ENCODE measurements at regions not wholly inside any gene's neighbourhood (a gene's known extent, or its start where the extent isn't known, plus 50 kb on each side); places are given as distances from the start of the nearest gene placed in this dataset.
A peak's percentile ranks its signal among the peaks of the same experiment; 100 is the strongest.

DNA sequence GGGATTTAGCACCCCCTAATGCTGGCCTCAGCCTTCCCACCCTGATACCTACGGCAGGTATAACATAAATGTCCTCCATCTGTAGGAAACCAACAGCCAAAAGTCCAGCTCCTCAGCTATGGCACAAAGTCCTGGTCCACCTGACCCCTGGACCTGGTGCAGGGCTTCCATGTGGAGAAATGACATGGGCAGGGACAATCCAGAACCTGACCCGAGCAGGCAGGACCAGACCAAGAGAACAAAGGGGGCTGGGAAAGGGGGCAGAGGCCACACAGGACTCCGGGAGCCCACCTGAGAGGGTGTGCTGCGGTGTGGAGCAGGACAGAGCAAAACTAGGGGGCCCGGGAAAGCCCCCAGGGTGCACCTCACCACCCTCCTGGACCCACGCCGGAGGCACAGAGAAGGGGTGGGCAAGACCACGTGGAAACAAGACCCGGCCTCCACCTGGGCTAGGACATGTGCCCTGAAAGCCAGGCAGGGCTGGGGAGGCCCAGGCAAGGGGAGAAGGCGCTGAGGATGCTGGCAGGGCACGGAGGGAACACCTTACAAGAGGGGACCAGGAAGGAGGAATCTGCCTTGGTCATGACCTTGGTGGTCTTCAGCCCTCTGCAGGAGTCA, 368.9 kb downstream of the SHANK2 start:
- Histone ChIP-seq H3K36me3 (ENCODE audit: insufficient read depth) (no peaks in the 10 kb centered on the region), H3K4me1 (ENCODE audit: insufficient read depth) (no peaks in the 10 kb centered on the region; the same call in 1 of the 2 replicates), H3F3A (replicated peaks; ENCODE audit: low read depth) (no peaks in the 10 kb centered on the region), H3K4me3 (no peak overlapping the region), H3K27ac (ENCODE audit: low read depth) (no peak overlapping the region), H3K27me3 (ENCODE audit: insufficient read depth) (no peaks in the 10 kb centered on the region), H3K9me2 (ENCODE audit: insufficient read depth) (no peaks in the 10 kb centered on the region; the same call in 1 of the 2 replicates), H3K4me2 (no peak overlapping the region), H3K79me2 (replicated peaks; ENCODE audit: insufficient read depth) (no peaks in the 10 kb centered on the region), H4K20me1 (replicated peaks; ENCODE audit: insufficient read depth) (no peaks in the 10 kb centered on the region; the same call in 1 of the 2 replicates), H2AFZ (no peak overlapping the region)
- DNase-seq (ENCODE audit: low spot score) (no peak), ATAC-seq (no peak)
- peaks cover 36% of the 10 kb centered on the region for H3K4me1 Mint-ChIP-seq
- peaks cover 7% of the 10 kb centered on the region for H3K36me3 Mint-ChIP-seq (ENCODE audit: low read depth)
- peaks cover 7% of the 10 kb centered on the region for H3K27me3 Mint-ChIP-seq (ENCODE audit: insufficient read depth, low read depth, poor library complexity)
- TF ChIP-seq EZH2 (IDR thresholded peaks at IDR 0.05; ENCODE audit: low read depth, unreplicated experiment) (no peak), NANOG (IDR thresholded peaks at IDR 0.05; ENCODE audit: borderline replicate concordance) (no peak)
- TF ChIP-seq, protein P1, sequence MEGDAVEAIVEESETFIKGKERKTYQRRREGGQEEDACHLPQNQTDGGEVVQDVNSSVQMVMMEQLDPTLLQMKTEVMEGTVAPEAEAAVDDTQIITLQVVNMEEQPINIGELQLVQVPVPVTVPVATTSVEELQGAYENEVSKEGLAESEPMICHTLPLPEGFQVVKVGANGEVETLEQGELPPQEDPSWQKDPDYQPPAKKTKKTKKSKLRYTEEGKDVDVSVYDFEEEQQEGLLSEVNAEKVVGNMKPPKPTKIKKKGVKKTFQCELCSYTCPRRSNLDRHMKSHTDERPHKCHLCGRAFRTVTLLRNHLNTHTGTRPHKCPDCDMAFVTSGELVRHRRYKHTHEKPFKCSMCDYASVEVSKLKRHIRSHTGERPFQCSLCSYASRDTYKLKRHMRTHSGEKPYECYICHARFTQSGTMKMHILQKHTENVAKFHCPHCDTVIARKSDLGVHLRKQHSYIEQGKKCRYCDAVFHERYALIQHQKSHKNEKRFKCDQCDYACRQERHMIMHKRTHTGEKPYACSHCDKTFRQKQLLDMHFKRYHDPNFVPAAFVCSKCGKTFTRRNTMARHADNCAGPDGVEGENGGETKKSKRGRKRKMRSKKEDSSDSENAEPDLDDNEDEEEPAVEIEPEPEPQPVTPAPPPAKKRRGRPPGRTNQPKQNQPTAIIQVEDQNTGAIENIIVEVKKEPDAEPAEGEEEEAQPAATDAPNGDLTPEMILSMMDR (conservative IDR thresholded peaks at IDR 0.05; ENCODE audit: low read depth in 2 of 2): 0 out of 4 replicates have a peak, but pooled peaks of 1 of the 2 experiments have one; percentile 16
- H3K9me3 Mint-ChIP-seq: no peaks in the 10 kb centered on the region
- H3K4me3 Mint-ChIP-seq: no peak overlapping the region
- 0 out of 2 replicates have a peak overlapping the region, but pooled peaks have one; percentile 23 for H3K27ac Mint-ChIP-seq

DNA sequence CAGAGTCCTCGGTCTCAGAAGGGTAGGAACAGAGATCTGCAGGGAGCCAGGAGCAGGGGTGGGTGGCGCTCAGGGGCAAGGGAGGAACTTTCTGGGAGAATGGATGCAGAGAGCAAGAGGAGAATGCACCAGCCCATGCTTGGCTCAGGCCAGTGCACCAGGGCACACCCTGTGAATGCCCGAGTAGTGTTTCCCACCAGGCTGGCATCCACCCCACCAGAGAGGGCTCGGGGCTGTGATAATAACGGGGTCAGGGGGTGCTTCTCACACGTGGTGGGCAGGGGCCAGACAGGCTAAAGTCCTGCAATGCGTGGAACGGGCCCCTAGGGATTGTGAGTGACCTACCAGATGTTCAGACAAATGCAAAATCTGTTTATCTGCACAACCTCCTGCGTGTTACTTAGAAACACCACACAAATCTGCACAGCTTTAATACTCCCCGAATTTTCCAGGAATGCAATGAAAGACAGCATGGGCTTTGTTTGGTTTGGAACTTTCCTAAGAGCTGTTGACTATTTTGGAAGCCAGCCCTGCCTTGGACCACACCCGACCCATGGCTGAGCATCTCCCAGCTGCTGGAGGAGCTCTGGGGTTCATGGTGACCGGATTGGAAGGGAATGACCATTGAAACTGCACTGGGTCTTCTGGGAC, 368.3 kb downstream of the SHANK2 start:
- ATAC-seq (no peak), DNase-seq (ENCODE audit: low spot score) (no peak)
- H3K4me2 ChIP-seq: no peak overlapping the region
- no peak overlapping the region for H3K27ac ChIP-seq (ENCODE audit: low read depth)
- Mint-ChIP-seq H3K9me3 (no peaks in the 10 kb centered on the region), H3K36me3 (ENCODE audit: low read depth) (peaks cover 14% of the 10 kb centered on the region), H3K4me3 (no peak overlapping the region), H3K4me1 (peaks cover 30% of the 10 kb centered on the region), H3K27me3 (ENCODE audit: insufficient read depth, low read depth, poor library complexity) (peaks cover 7% of the 10 kb centered on the region), H3K27ac (0 out of 2 replicates have a peak overlapping the region, but pooled peaks have one; percentile 23)
- H2AFZ ChIP-seq: no peak overlapping the region
- no peaks in the 10 kb centered on the region; the same call in 1 of the 2 replicates for H3K4me1 ChIP-seq (ENCODE audit: insufficient read depth)
- H3K36me3 ChIP-seq (ENCODE audit: insufficient read depth): no peaks in the 10 kb centered on the region
- no peaks in the 10 kb centered on the region for H3F3A ChIP-seq (replicated peaks; ENCODE audit: low read depth)
- H4K20me1 ChIP-seq (replicated peaks; ENCODE audit: insufficient read depth): no peaks in the 10 kb centered on the region; the same call in 1 of the 2 replicates
- H3K4me3 ChIP-seq: no peak overlapping the region
- no peaks in the 10 kb centered on the region; the same call in 1 of the 2 replicates for H3K9me2 ChIP-seq (ENCODE audit: insufficient read depth)
- H3K79me2 ChIP-seq (replicated peaks; ENCODE audit: insufficient read depth): no peaks in the 10 kb centered on the region
- no peaks in the 10 kb centered on the region for H3K27me3 ChIP-seq (ENCODE audit: insufficient read depth)
- TF ChIP-seq EZH2 (IDR thresholded peaks at IDR 0.05; ENCODE audit: low read depth, unreplicated experiment): no peak
- TF ChIP-seq, protein P2, sequence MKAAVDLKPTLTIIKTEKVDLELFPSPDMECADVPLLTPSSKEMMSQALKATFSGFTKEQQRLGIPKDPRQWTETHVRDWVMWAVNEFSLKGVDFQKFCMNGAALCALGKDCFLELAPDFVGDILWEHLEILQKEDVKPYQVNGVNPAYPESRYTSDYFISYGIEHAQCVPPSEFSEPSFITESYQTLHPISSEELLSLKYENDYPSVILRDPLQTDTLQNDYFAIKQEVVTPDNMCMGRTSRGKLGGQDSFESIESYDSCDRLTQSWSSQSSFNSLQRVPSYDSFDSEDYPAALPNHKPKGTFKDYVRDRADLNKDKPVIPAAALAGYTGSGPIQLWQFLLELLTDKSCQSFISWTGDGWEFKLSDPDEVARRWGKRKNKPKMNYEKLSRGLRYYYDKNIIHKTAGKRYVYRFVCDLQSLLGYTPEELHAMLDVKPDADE (IDR thresholded peaks at IDR 0.05): no peak
- no peak for TF ChIP-seq CREB1 (CRISPR knock-in tag; IDR thresholded peaks at IDR 0.05; ENCODE audit: low read depth)
- TF ChIP-seq, protein P3, sequence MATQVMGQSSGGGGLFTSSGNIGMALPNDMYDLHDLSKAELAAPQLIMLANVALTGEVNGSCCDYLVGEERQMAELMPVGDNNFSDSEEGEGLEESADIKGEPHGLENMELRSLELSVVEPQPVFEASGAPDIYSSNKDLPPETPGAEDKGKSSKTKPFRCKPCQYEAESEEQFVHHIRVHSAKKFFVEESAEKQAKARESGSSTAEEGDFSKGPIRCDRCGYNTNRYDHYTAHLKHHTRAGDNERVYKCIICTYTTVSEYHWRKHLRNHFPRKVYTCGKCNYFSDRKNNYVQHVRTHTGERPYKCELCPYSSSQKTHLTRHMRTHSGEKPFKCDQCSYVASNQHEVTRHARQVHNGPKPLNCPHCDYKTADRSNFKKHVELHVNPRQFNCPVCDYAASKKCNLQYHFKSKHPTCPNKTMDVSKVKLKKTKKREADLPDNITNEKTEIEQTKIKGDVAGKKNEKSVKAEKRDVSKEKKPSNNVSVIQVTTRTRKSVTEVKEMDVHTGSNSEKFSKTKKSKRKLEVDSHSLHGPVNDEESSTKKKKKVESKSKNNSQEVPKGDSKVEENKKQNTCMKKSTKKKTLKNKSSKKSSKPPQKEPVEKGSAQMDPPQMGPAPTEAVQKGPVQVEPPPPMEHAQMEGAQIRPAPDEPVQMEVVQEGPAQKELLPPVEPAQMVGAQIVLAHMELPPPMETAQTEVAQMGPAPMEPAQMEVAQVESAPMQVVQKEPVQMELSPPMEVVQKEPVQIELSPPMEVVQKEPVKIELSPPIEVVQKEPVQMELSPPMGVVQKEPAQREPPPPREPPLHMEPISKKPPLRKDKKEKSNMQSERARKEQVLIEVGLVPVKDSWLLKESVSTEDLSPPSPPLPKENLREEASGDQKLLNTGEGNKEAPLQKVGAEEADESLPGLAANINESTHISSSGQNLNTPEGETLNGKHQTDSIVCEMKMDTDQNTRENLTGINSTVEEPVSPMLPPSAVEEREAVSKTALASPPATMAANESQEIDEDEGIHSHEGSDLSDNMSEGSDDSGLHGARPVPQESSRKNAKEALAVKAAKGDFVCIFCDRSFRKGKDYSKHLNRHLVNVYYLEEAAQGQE (IDR thresholded peaks at IDR 0.05; ENCODE audit: unreplicated experiment): no peak
- TF ChIP-seq NANOG (IDR thresholded peaks at IDR 0.05; ENCODE audit: borderline replicate concordance): no peak
- TF ChIP-seq EZH2phosphoT487 (IDR thresholded peaks at IDR 0.05; ENCODE audit: unreplicated experiment): no peak
- TF ChIP-seq JUNB (IDR thresholded peaks at IDR 0.05; ENCODE audit: unreplicated experiment): no peak
- no peak for TF ChIP-seq POLR2AphosphoS5 (IDR thresholded peaks at IDR 0.05; ENCODE audit: low read depth)
- no peak for TF ChIP-seq STAT1 (IDR thresholded peaks at IDR 0.05; ENCODE audit: unreplicated experiment)
- TF ChIP-seq, protein P1 (conservative IDR thresholded peaks at IDR 0.05; ENCODE audit: low read depth in 2 of 2): no peak
- no peak for TF ChIP-seq ZNF114 (CRISPR knock-in tag; IDR thresholded peaks at IDR 0.05)
- no peak for TF ChIP-seq ZNF331 (CRISPR knock-in tag; IDR thresholded peaks at IDR 0.05; ENCODE audit: low read depth)

All from GM23338 (cell line).